IMR-90 (cell line): ENCODE measurements at regions not wholly inside any gene's neighbourhood (a gene's known extent, or its start where the extent isn't known, plus 50 kb on each side); places are given as distances from the start of the nearest gene placed in this dataset.

Source experiments
- ATAC-seq: fragments of 200-7000 bp; cut with Tn5 transposase; 2 replicates; pipeline ENCODE4 v1.9.1; 2020; ENCODE audit warnings: low read depth, mild to moderate bottlenecking, moderate library complexity
- BruUV-seq: library from RNA; stranded (reverse); fragments of 400-500 nt; replicated peaks from 2 replicates; lab custom pipeline; 2021; lab: Mats Ljungman, UMichigan
- CTCF ChIA-PET: fragments of 300-600 bp; formaldehyde crosslinking; extraction: SDS; loops from one replicate; lab custom pipeline; 2021; ENCODE audit warnings: antibody characterized with exemption; lab: Yijun Ruan, JAX
- POLR2A ChIA-PET: fragments of 300-600 bp; sonication (Branson Sonifier 250); formaldehyde crosslinking; loops from one replicate; lab custom pipeline; 2022; ENCODE audit warnings: antibody characterized with exemption; ENCODE audit not compliant: unreplicated experiment; lab: Charles Lee
- DNase-seq: peaks from one replicate; pipeline ENCODE4 v3.0.0; 2013
- H2AFZ ChIP-seq: replicated peaks from 2 replicates; pipeline ENCODE3; 2013; ENCODE audit warnings: low read length, mild to moderate bottlenecking; ENCODE audit not compliant: poor library complexity
- H2AK5ac ChIP-seq: 2 replicates; pipeline ENCODE4 v1.6.1; 2013; ENCODE audit warnings: low read depth, low read length, inconsistent platforms
- H2AK9ac ChIP-seq: replicated peaks from 2 replicates; pipeline ENCODE3; 2013; ENCODE audit warnings: mild to moderate bottlenecking, low read depth, low read length, moderate library complexity; ENCODE audit not compliant: poor library complexity
- H2BK120ac ChIP-seq: 2 replicates; pipeline ENCODE4 v1.6.1; 2013; ENCODE audit warnings: low read depth, low read length, inconsistent platforms
- H2BK15ac ChIP-seq: 3 replicates; pipeline ENCODE4 v1.6.1; 2013; ENCODE audit warnings: low read depth, low read length, inconsistent platforms
- H2BK20ac ChIP-seq: 2 replicates; pipeline ENCODE4 v1.6.1; 2013; ENCODE audit warnings: low read depth, mild to moderate bottlenecking, inconsistent platforms, low read length, moderate library complexity
- H2BK5ac ChIP-seq: 2 replicates; pipeline ENCODE4 v1.6.1; 2013; ENCODE audit warnings: mild to moderate bottlenecking, low read depth, low read length, inconsistent platforms; ENCODE audit not compliant: poor library complexity, severe bottlenecking
- H3K14ac ChIP-seq: replicated peaks from 2 replicates; pipeline ENCODE4 v1.6.1; 2013; ENCODE audit warnings: low read depth, low read length, inconsistent platforms
- H3K18ac ChIP-seq: 2 replicates; pipeline ENCODE4 v1.6.1; 2013; ENCODE audit warnings: low read depth, low read length, control low read depth
- H3K23ac ChIP-seq: 2 replicates; pipeline ENCODE4 v1.6.1; 2013; ENCODE audit warnings: low read depth, low read length, inconsistent platforms
- H3K27ac ChIP-seq: 2 replicates; pipeline ENCODE4 v1.5.1; 2013; ENCODE audit warnings: mild to moderate bottlenecking, control low read depth, low read length; ENCODE audit not compliant: insufficient read depth
- H3K27me3 ChIP-seq: 2 replicates; pipeline ENCODE4 v1.6.1; 2013; ENCODE audit warnings: low read length; ENCODE audit not compliant: control insufficient read depth, insufficient read depth
- H3K36me3 ChIP-seq: 2 replicates; pipeline ENCODE4 v1.6.1; 2013; ENCODE audit warnings: low read length, mixed read lengths; ENCODE audit not compliant: control insufficient read depth, insufficient read depth
- H3K4ac ChIP-seq: 2 replicates; pipeline ENCODE4 v1.6.1; 2013; ENCODE audit warnings: low read depth, low read length, inconsistent platforms
- H3K4me1 ChIP-seq: 2 replicates; pipeline ENCODE4 v1.6.1; 2013; ENCODE audit warnings: low read length, mixed read lengths; ENCODE audit not compliant: control insufficient read depth, insufficient read depth
- H3K4me2 ChIP-seq: 2 replicates; pipeline ENCODE4 v1.6.1; 2013; ENCODE audit warnings: low read depth, mild to moderate bottlenecking, control low read depth, low read length, moderate library complexity
- H3K4me3 ChIP-seq: 2 replicates; pipeline ENCODE4 v1.5.1; 2013; ENCODE audit warnings: low read depth, mild to moderate bottlenecking, control low read depth, low read length, moderate library complexity; ENCODE audit not compliant: insufficient read depth
- H3K56ac ChIP-seq: 2 replicates; pipeline ENCODE4 v1.6.1; 2013; ENCODE audit warnings: low read length, inconsistent platforms; ENCODE audit not compliant: insufficient read depth; ENCODE audit errors: extremely low read depth
- H3K79me1 ChIP-seq, 2 experiments: 2 replicates each; pipeline ENCODE4 v1.6.1; 2013; ENCODE audit warnings: low read length in 2 of 2, inconsistent platforms in 1 of 2, low read depth in 1 of 2
- H3K9ac ChIP-seq: 2 replicates; pipeline ENCODE4 v1.6.1; 2013; ENCODE audit warnings: low read depth, low read length, control low read depth
- H3K9me1 ChIP-seq: 2 replicates; pipeline ENCODE4 v1.6.1; 2013; ENCODE audit warnings: low read length, inconsistent platforms; ENCODE audit not compliant: insufficient read depth
- H3K9me3 ChIP-seq: 2 replicates; pipeline ENCODE4 v1.6.1; 2013; ENCODE audit warnings: low read length; ENCODE audit not compliant: control insufficient read depth, insufficient read depth
- H4K20me1 ChIP-seq: 2 replicates; pipeline ENCODE4 v1.6.1; 2013; ENCODE audit warnings: low read length, inconsistent platforms; ENCODE audit not compliant: insufficient read depth
- H4K5ac ChIP-seq: 2 replicates; pipeline ENCODE4 v1.6.1; 2013; ENCODE audit warnings: mild to moderate bottlenecking, low read depth, low read length, control low read depth
- H4K8ac ChIP-seq, 2 experiments: 2 replicates each; pipeline ENCODE4 v1.6.1; 2013; ENCODE audit warnings: low read depth in 2 of 2, low read length in 2 of 2, control low read depth in 1 of 2, inconsistent platforms in 1 of 2
- H4K91ac ChIP-seq: 2 replicates; pipeline ENCODE4 v1.6.1; 2013; ENCODE audit warnings: low read depth, low read length, inconsistent platforms; ENCODE audit not compliant: insufficient read depth
- BHLHE40 ChIP-seq: fragments of 150-350 bp; IDR thresholded peaks from 2 replicates; pipeline ENCODE4 v1.6.1; 2016; ENCODE audit warnings: mild to moderate bottlenecking, low read depth, low read length
- CEBPB ChIP-seq: IDR thresholded peaks from 2 replicates; pipeline ENCODE4 v1.6.1; 2012; ENCODE audit warnings: low read depth, low read length, improper control_type of control experiment
- CHD1 ChIP-seq: IDR thresholded peaks from 2 replicates; pipeline ENCODE4 v1.6.1; 2012; ENCODE audit warnings: low read depth, low read length, improper control_type of control experiment
- CTCF ChIP-seq: conservative IDR thresholded peaks from 2 replicates; pipeline ENCODE4 v1.5.1; 2012; ENCODE audit warnings: mild to moderate bottlenecking, low read depth, low read length, improper control_type of control experiment
- ELK1 ChIP-seq: fragments of 150-350 bp; IDR thresholded peaks from 2 replicates; pipeline ENCODE4 v1.6.1; 2016; ENCODE audit warnings: low read depth, mild to moderate bottlenecking, low read length, moderate library complexity, borderline replicate concordance
- FOS ChIP-seq: fragments of 150-350 bp; IDR thresholded peaks from 2 replicates; pipeline ENCODE4 v1.6.1; 2016; ENCODE audit warnings: low read depth, low read length
- MAFK ChIP-seq: IDR thresholded peaks from 2 replicates; pipeline ENCODE4 v1.6.1; 2012; ENCODE audit warnings: low read depth, low read length, improper control_type of control experiment
- MAZ ChIP-seq: IDR thresholded peaks from 2 replicates; pipeline ENCODE4 v1.6.1; 2012; ENCODE audit warnings: low read depth, mild to moderate bottlenecking, low read length, improper control_type of control experiment, moderate library complexity, borderline replicate concordance
- MXI1 ChIP-seq: IDR thresholded peaks from 2 replicates; pipeline ENCODE4 v1.6.1; 2012; ENCODE audit warnings: low read depth, mild to moderate bottlenecking, low read length, moderate library complexity, borderline replicate concordance
- POLR2A ChIP-seq: IDR thresholded peaks from 2 replicates; pipeline ENCODE4 v1.6.1; 2012; ENCODE audit warnings: mild to moderate bottlenecking, low read depth, low read length
- RAD21 ChIP-seq: IDR thresholded peaks from 2 replicates; pipeline ENCODE4 v1.6.1; 2012; ENCODE audit warnings: low read length, improper control_type of control experiment
- RCOR1 ChIP-seq: IDR thresholded peaks from 2 replicates; pipeline ENCODE4 v1.6.1; 2012; ENCODE audit warnings: mild to moderate bottlenecking, low read length, improper control_type of control experiment; ENCODE audit not compliant: insufficient replicate concordance
- RFX5 ChIP-seq: IDR thresholded peaks from 2 replicates; pipeline ENCODE4 v1.8.0; 2012; ENCODE audit warnings: low read depth, mild to moderate bottlenecking, low read length, moderate library complexity
- SMC3 ChIP-seq: fragments of 150-350 bp; IDR thresholded peaks from 2 replicates; pipeline ENCODE4 v1.6.1; 2016; ENCODE audit warnings: low read depth, mild to moderate bottlenecking, antibody characterized with exemption, low read length, moderate library complexity
- WGBS, 2 experiments: methylation state at CpG; one replicate each; pipeline versions ENCODE4 v1.1.5 to v1.1.7; 2013; ENCODE audit warnings: missing lambda C conversion rate in 2 of 2; ENCODE audit not compliant: insufficient read length in 1 of 2; ENCODE audit errors: extremely low coverage in 2 of 2; 5-methylcytosine and 5-hydroxymethylcytosine counted together
- dilution Hi-C: fragments of 300-500 bp; cut with HindIII; formaldehyde crosslinking; loops from one replicate; pipeline ENCODE4 v1.14.3; 2018; ENCODE audit warnings: low sequenced_read_pairs; ENCODE audit not compliant: unreplicated experiment
- in situ Hi-C: fragments of 300-500 bp; cut with MboI; formaldehyde crosslinking; loops from 3 replicates; pipeline ENCODE4 v1.14.3; 2019; ENCODE audit warnings: low sequenced_read_pairs, inconsistent platforms, mixed read lengths
- intact Hi-C: fragments of 100-400 bp; cut with micrococcal nuclease; formaldehyde crosslinking; loops from 2 replicates; pipeline ENCODE4 v1.10.0; 2022
- TF ChIP-seq, protein P1 (sequence below): fragments of 150-350 bp; IDR thresholded peaks from 2 replicates; pipeline ENCODE4 v1.6.1; 2017; ENCODE audit warnings: mild to moderate bottlenecking, antibody characterized with exemption, low read length, low read depth

DNA sequence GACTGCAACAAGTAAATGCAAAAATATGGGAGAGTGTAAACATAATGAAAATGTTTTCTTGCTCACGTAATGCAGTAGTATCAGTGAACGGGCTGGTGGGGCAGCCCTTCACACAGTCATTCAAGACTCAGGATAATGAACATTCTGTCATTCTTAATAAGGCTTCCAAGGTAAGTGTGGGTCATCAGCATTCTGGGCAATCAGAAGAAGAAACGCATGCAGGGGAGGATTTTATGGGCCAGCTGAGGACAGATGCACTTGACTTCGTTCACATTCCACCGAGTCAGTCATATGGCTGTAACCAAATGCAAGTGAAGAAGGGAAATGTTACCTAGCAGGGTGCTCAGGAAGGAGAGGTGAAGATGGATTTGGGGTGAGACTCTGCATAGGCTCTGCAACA is 68.0 kb upstream of the MAP9 start:
- Histone ChIP-seq H3K9ac (no peak overlapping the region), H3K79me1 (no peaks in the 10 kb centered on the region), H2BK20ac (no peak overlapping the region), H2BK120ac (no peak overlapping the region), H3K23ac (no peak overlapping the region; the same call in 1 of the 2 replicates), H3K18ac (no peak overlapping the region; the same call in 1 of the 2 replicates), H3K4me1 (peaks cover 2% of the 10 kb centered on the region; the same call in 1 of the 2 replicates), H4K5ac (no peak overlapping the region), H3K4ac (no peak overlapping the region), H2BK5ac (no peak overlapping the region), H3K27me3 (no peaks in the 10 kb centered on the region), H2BK15ac (no peak overlapping the region), H2AFZ (no peak overlapping the region), H3K36me3 (no peaks in the 10 kb centered on the region), H3K14ac (no peak overlapping the region), H3K9me3 (peaks cover 2% of the 10 kb centered on the region; the same call in 1 of the 2 replicates), H4K8ac (no peak overlapping the region), H2AK5ac (no peak overlapping the region), H3K4me2 (no peak overlapping the region), H3K9me1 (no peaks in the 10 kb centered on the region), H4K20me1 (no peaks in the 10 kb centered on the region), H3K4me3 (no peak overlapping the region), H4K91ac (no peak overlapping the region), H3K56ac (no peak overlapping the region), H2AK9ac (no peak overlapping the region), H3K27ac (no peak overlapping the region)
- no peak for ATAC-seq
- intact Hi-C loops (loop anchor here (5.0 kb wide), 1 partner anchor 78 kb away; no protein-coding TSS in a partner anchor), in situ Hi-C loops (loop anchor here (10.0 kb wide), 2 partner anchors 340 to 510 kb away; partner anchors contain the start of gene CTSO), dilution Hi-C loops (no loop called here)
- POLR2A ChIA-PET: no interaction called here
- TF ChIP-seq RCOR1 (no peak), MAZ (no peak), RFX5 (no peak), POLR2A (no peak), MXI1 (no peak), SMC3 (no peak), RAD21 (no peak), CEBPB (no peak), ELK1 (no peak), FOS (no peak), CTCF (no peak), MAFK (no peak), BHLHE40 (no peak), CHD1 (no peak)
- TF ChIP-seq, protein P1, sequence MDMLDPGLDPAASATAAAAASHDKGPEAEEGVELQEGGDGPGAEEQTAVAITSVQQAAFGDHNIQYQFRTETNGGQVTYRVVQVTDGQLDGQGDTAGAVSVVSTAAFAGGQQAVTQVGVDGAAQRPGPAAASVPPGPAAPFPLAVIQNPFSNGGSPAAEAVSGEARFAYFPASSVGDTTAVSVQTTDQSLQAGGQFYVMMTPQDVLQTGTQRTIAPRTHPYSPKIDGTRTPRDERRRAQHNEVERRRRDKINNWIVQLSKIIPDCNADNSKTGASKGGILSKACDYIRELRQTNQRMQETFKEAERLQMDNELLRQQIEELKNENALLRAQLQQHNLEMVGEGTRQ: no peak
- DNase-seq: no peak
- CTCF ChIA-PET: interaction anchor here (0.6 to 1.5 kb wide), 3 partner anchors 13 to 351 kb away, joined by 3 to 4 read pairs (median 3); no protein-coding TSS in a partner anchor
- BruUV-seq: no TSS peak
- 94% methylated on average over 2 of the region's 5 CpGs; no CpG with 5 or more reads in 1 of the 2 experiments for WGBS, 2 experiments
